AG09319 (cell line): ENCODE measurements at regions not wholly inside any gene's neighbourhood (a gene's known extent, or its start where the extent isn't known, plus 50 kb on each side); places are given as distances from the start of the nearest gene placed in this dataset.
"Not testable (repeated sequence)": the region's sequence is repeated elsewhere in the genome, so short reads cannot be mapped to it uniquely, and the experiment has no call there.

Source experiments
- DNase-seq: peaks from one replicate; pipeline ENCODE4 v3.0.0-alpha.2; 2010; ENCODE audit warnings: low read depth; ENCODE audit errors: extremely low read depth
- TF ChIP-seq, protein P1 (sequence below): IDR thresholded peaks from 2 replicates; pipeline ENCODE4 v1.5.1; 2011; ENCODE audit warnings: low read depth, mild to moderate bottlenecking, inconsistent platforms, low read length, moderate library complexity

GRCh38 chr4:83204731-83205130, 79.9 kb downstream of the COQ2 start:
- DNase-seq = no peak
- TF ChIP-seq, protein P1, sequence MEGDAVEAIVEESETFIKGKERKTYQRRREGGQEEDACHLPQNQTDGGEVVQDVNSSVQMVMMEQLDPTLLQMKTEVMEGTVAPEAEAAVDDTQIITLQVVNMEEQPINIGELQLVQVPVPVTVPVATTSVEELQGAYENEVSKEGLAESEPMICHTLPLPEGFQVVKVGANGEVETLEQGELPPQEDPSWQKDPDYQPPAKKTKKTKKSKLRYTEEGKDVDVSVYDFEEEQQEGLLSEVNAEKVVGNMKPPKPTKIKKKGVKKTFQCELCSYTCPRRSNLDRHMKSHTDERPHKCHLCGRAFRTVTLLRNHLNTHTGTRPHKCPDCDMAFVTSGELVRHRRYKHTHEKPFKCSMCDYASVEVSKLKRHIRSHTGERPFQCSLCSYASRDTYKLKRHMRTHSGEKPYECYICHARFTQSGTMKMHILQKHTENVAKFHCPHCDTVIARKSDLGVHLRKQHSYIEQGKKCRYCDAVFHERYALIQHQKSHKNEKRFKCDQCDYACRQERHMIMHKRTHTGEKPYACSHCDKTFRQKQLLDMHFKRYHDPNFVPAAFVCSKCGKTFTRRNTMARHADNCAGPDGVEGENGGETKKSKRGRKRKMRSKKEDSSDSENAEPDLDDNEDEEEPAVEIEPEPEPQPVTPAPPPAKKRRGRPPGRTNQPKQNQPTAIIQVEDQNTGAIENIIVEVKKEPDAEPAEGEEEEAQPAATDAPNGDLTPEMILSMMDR = no peak

- DNase-seq = no peak
- TF ChIP-seq, protein P1 = no peak
Observed at GRCh38 chr4:83201761-83202160, 82.8 kb downstream of the COQ2 start.

DNA sequence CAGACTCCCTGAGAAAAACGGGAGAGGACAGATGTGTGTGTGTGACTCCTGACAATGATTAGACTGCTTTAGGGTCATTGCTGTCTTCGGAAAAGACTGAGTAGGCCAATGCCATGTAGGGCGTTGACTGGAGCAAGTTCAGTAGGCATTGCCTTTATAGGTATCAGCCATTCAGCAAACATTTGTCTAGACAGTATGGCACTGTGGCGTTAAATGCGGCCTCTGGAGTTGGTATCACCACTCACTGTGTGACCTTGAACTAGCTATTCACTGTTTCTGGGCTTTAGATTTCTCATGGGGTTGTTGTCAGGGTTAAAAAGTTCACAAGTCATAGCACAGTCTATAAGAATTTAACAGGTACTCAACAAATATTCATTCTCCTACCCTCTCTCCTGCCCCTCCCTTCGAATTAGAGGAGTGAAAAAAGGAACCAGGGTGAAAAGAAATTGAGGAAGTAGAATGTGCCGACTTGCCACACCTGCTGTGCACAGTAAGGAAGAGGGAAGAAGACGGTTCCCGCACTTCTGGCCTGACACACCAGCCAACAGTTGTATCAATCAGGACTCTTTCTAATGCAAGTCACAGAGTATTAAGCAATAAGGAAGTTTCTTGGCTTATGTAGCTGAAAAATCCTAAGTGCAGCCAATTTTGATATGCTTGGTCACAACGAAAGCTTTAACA, 83.2 kb upstream of the PLAC8 start:
- TF ChIP-seq, protein P1 = no peak
- DNase-seq = no peak

GRCh38 chr4:83196921-83197320, 82.4 kb upstream of the PLAC8 start:
- TF ChIP-seq, protein P1 = no peak
- no peak for DNase-seq

DNA sequence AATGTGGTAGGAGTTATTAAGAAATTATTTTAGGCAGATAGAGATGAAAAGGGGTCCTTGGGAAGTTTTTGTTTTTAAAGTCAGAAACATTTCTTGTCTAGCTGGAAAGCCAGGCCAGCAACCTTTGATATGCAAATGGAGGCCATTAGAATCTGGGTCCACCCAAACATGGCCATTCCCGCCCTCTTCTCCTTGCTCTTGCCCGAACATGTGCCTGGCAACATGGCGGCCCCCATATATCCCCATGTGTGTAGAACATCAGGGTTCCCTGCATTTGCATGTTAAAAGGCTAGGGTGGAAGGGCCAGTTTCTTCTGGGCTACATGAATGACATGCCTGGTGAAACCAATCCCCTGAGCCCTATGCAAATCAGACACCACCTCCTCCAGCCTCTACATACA, 80.7 kb upstream of the PLAC8 start:
- DNase-seq = no peak
- TF ChIP-seq, protein P1 = no peak

DNA sequence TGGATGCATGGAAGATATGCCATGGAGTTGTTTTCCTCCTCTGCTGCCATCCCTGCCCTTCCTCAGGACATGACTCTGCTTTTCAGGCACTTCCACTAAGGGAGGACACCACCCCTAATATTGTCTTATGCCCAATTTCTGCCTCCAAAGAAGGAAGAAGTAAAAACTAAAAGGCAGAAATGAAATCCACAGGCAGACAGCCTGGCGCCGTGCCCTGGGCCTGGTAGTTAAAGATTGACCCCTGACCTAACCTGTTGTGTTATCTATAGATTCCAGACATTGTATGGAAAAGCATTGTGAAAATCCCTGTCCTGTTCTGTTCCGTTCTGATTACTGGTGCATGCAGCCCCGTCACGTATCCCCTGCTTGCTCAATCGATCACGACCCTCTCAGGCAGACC, 80.1 kb upstream of the PLAC8 start:
- not testable (repeated sequence) for DNase-seq

DNA sequence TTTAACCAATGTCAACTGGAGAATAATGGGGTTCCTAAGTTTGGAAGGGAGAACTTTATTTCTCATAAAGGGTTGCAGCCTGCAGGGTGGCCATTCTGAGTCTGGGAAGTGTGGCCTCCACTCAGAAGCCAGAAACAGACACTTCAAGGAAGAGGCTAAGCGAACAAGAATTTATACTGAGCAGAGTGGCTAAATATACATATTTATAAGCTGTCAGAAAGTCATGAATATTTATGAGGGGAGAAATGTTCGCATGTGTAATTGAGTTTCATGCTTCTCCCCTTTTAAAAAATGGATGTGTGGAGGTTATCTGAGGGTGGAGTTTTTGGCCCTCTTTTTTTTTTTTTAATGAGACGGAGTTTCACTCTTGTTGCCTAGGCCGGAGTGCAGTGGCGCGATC, 78.1 kb upstream of the PLAC8 start:
- no peak for DNase-seq
- TF ChIP-seq, protein P1 = no peak

DNA sequence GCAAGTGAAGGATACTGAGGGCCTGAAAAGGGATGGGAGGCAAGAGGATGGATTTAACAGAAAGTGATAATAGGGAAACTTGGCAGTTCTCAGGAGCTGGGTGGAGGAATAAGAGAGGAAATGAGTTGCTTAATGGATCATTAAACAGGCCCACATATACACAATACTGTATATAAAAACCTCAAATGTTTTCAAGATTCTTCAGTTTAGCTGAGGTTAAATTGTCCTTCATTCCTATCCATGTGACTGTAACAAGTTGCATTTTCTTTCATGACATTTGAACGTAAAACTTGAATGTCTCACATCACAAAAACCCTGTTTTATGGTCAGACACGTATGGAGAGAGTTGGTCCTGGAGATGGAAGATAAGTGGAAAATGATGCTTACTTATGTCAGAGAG, 76.5 kb upstream of the PLAC8 start:
- TF ChIP-seq, protein P1 = no peak
- no peak for DNase-seq
